Nucleus accumbens (tissue), 56 donors: ENCODE measurements at regions not wholly inside any gene's neighbourhood (a gene's known extent, or its start where the extent isn't known, plus 50 kb on each side); places are given as distances from the start of the nearest gene placed in this dataset.
"Not testable (repeated sequence)": the region's sequence is repeated elsewhere in the genome, so short reads cannot be mapped to it uniquely, and the experiment has no call there.

Source experiments
- DNase-seq, 56 donors: peaks; one replicate each; lab custom pipeline; 2025; lab: John Stamatoyannopoulos, UW

DNA sequence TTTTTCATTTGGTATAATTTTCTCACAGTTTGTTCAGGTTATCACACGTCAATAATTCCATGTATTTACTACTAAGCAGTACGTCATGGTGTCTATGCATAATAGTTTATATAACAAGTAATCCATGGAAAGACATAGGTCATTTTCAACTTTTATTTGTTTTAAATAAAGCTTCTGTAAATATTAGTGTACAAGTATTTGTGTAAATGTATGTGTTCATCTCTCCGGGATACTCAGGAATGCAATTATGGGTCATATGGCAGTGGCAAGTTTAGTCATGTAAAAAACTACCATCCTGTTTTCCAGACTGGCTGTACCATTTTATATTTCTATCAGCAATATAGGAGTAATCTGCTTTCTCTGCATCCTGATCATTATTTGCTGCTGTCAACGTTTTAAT is 231.1 kb upstream of the ZNF804A start:
- no peak for DNase-seq

GRCh38 chr2:184369307-184369706 is 229.0 kb upstream of the ZNF804A start:
- no peak for DNase-seq

DNA sequence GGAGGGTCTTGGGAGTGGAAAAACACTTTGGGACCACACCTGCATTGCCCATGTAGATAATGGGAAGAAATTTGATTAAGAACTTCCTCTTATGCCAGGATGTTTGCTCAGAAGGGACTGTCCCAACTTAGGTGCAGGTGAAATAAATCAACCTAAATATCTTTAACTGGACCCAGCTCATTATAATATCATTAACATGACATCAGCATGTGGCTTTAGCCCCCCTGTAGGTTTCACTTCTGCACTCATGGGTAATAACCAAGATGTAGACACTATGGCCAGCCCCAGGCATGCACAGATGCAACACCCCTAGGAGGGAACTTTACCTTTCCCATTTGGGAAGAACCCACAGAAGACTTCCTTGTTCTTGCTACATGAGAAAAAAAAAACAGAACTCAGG is 227.4 kb upstream of the ZNF804A start:
- no peak for DNase-seq

- DNase-seq: no peak
Observed at GRCh38 chr2:184371641-184372040, 226.7 kb upstream of the ZNF804A start.

DNA sequence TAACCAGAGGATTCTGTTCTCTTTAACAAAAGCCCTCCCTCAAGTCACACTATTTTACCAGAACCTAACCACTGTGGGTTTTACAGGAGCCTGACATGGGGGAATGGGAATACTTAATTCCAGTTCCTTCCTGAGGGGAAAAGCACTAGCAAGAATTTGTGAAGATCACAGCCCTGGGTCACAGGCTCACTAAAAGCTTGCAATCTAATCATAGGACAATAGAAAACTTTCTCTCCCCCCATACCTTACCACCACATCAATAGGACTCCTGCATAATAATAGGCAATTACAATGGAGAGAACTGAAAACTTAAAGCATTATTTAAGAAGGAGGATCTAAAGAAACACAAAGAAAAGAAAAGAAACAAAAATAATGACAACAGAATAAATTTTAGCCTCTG is 225.8 kb upstream of the ZNF804A start:
- no peak for DNase-seq

DNA sequence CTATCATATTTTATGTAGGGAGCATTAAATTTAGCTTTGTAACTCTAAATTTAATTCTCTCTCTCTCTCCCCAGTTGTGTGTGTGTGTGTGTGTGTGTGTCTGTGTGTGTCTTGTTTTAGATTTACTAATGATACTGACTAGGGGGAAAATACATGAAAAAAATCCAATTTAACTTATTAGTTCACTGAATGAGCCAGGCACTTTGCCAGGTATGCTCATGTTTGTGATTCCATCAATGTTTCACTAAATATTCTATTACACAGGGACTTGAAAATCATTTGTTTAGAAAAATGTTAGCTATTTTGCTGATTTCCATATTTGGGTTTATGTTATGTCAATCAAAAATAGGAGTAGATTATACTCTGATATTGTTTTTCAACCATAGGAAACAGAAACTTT is 203.7 kb upstream of the ZNF804A start:
- no peak for DNase-seq

- DNase-seq: no peak
Observed at GRCh38 chr2:184402381-184402780, 195.9 kb upstream of the ZNF804A start.

DNA sequence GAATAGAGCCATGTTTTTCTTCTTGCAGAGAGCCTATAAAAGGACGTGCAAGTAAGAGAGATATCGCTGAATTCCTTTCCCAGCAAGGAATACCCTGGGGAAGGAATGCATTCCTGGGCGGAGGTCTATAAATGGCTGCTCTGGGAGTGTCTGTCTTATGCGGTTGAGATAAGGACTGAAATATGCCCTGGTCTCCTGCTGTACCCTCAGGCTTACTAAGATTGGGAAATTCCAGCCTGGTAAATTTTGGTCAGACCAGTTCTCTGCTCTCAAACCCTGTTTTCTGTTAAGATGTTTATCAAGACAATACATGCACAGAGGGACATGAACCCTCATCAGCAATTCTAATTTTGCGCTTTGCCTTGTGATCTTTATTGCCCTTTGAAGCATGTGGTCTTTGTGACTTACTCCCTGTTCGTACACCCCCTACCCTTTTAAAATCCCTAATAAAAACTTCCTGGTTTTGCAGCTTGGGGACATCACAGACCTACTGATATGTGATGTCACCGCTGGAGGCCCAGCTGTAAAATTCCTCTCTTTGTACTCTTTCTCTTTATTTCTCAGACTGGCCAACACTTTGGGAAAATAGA is 191.2 kb upstream of the ZNF804A start:
- DNase-seq: not testable (repeated sequence)

GRCh38 chr2:184410160-184410559 is 188.2 kb upstream of the ZNF804A start:
- no peak for DNase-seq

DNA sequence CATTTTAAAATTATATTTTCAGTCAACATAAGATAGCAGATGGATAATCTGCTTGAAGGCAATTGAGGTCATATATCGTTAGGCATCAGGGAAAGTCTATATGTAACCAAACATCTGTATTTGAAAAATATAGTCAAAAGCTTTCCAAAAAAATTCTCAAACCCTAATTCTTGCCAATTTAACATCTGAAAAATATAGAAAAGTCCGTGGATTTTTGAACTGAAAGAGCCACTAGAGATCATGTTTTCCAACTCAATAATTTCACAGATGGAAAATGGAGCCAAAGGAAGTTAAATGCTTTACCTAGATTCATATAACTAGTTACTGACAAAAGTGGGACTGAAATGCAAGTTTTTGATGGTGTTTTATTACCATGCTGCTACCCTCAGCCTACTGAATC is 185.1 kb upstream of the ZNF804A start:
- DNase-seq: no peak

GRCh38 chr2:184413671-184414229 is 184.6 kb upstream of the ZNF804A start:
- DNase-seq: no peak

- peak in 2 of 56 donors; percentile 1 to 4 for DNase-seq
Observed at GRCh38 chr2:184416146-184416913, 182.0 kb upstream of the ZNF804A start.

DNA sequence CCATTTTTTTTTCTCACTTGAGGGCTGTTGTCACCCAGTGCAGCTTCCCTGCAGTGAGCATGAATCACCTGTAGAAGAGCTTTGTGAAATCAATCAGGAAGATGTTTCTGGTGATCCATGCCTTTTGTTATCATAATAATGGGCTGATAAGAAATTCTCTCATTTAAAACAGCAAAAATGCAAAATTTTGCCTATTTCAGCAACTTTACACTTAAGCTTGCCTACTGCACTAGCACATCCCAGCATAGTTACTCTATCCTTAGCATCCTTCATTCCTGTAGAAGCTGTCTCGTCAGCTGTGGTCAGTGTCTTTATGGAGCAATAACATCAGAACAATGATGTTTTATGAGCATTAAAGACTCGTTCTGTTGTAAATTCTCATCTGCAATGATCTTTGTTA is 178.6 kb upstream of the ZNF804A start:
- no peak for DNase-seq

- not testable (repeated sequence) for DNase-seq
Observed at GRCh38 chr2:184421456-184421855, 176.9 kb upstream of the ZNF804A start.

GRCh38 chr2:184425083-184425482 is 173.2 kb upstream of the ZNF804A start:
- DNase-seq: no peak

- peak in 1 of 56 donors; percentile 1 for DNase-seq
Observed at GRCh38 chr2:184444217-184444616, 154.1 kb upstream of the ZNF804A start.

GRCh38 chr2:184444623-184445223 is 153.6 kb upstream of the ZNF804A start:
- DNase-seq: no peak

DNA sequence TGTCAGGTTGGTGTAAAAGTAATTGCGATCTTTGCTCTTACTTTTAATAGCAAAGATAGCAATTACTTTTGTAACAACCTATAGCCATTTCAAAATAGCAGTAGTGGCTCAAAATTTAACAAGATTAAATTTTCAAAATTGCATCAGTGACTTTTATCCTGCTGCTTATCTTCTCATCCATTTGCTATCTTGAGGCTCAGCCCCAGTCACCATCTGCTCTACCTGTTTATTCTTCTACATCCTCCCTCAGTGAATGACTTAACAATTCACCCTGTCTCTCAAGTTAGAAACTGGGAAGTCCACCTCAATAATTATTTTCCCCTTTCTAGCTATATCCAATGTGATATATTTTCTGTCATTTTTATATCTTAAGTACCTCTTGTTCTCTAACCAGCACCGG is 148.6 kb upstream of the ZNF804A start:
- no peak for DNase-seq

- no peak for DNase-seq
Observed at GRCh38 chr2:184452907-184453306, 145.4 kb upstream of the ZNF804A start.

GRCh38 chr2:184455624-184456023 is 142.7 kb upstream of the ZNF804A start:
- no peak for DNase-seq

GRCh38 chr2:184456693-184457092 is 141.6 kb upstream of the ZNF804A start:
- not testable (repeated sequence) for DNase-seq
